ENCODE measurements at regions not wholly inside any gene's neighbourhood (a gene's known extent, or its start where the extent isn't known, plus 50 kb on each side); places are given as distances from the start of the nearest gene placed in this dataset.
"Not testable (repeated sequence)": the region's sequence is repeated elsewhere in the genome, so short reads cannot be mapped to it uniquely, and the experiment has no call there.

GRCh38 chr4:116302990-116303735 is 782.2 kb downstream of the TRAM1L1 start:
- ATAC-seq (no peak), DNase-seq (no peak)
- Histone ChIP-seq H3K4me3 (no peak overlapping the region), H3K4me1 (ENCODE audit: low read depth) (no peaks in the 10 kb centered on the region), H3K9me3 (no peaks in the 10 kb centered on the region), H3K36me3 (ENCODE audit: low read depth) (no peaks in the 10 kb centered on the region)
- TF ChIP-seq, protein P1, sequence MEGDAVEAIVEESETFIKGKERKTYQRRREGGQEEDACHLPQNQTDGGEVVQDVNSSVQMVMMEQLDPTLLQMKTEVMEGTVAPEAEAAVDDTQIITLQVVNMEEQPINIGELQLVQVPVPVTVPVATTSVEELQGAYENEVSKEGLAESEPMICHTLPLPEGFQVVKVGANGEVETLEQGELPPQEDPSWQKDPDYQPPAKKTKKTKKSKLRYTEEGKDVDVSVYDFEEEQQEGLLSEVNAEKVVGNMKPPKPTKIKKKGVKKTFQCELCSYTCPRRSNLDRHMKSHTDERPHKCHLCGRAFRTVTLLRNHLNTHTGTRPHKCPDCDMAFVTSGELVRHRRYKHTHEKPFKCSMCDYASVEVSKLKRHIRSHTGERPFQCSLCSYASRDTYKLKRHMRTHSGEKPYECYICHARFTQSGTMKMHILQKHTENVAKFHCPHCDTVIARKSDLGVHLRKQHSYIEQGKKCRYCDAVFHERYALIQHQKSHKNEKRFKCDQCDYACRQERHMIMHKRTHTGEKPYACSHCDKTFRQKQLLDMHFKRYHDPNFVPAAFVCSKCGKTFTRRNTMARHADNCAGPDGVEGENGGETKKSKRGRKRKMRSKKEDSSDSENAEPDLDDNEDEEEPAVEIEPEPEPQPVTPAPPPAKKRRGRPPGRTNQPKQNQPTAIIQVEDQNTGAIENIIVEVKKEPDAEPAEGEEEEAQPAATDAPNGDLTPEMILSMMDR (IDR thresholded peaks at IDR 0.05), result no peak
- intact Hi-C loops (cut with DNase I, micrococcal nuclease), result no loop called here

DNA sequence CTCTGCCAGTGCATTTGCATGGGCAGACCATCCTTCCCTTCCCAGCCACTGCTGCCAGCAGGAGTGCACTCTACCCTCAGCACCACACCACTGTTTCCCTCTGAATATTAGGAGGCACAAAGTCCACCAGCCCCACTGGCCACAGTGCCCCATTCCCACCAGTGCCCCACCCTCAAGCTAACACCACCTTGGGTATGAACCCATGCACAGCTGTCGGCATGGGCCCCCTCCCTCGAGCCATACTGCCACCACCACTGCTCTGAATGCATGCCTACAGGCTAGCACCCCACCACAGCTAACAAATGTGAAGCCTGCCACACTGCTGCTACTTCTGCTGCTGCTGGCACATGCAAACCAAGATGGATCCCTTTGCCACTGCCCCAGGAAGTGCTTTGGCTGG is 810.4 kb downstream of the TRAM1L1 start:
- Histone ChIP-seq H3K9me3 (peaks cover 9% of the 10 kb centered on the region), H3K4me1 (ENCODE audit: low read depth) (no peaks in the 10 kb centered on the region), H3K4me3 (no peak overlapping the region), H3K36me3 (ENCODE audit: low read depth) (no peaks in the 10 kb centered on the region)
- intact Hi-C loops (cut with DNase I, micrococcal nuclease), result no loop called here
- TF ChIP-seq, protein P1 (IDR thresholded peaks at IDR 0.05), result no peak
- no peak for ATAC-seq
- peak in 1 of 3 donors; percentile 30 for DNase-seq

DNA sequence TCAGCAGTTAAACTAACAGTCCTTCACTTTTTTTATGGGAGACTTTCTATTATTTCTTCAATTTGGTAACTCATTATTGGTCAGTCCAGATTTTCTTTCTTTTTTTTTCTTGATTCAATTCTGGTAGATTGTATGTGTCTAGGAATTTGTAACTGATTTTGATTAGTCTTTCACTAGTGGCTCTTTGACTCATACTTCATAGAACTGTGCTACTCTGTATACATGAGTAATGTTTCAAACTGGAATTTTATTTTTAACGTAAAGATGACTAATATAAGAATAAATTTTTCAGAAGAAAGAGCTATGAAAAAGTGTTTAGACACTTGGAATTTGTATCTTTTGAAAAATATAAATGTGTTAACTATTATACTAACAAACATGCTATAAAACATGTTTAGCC is 813.0 kb downstream of the TRAM1L1 start:
- Histone ChIP-seq H3K4me3 (no peak overlapping the region), H3K36me3 (ENCODE audit: low read depth) (no peaks in the 10 kb centered on the region), H3K9me3 (peaks cover 15% of the 10 kb centered on the region), H3K4me1 (ENCODE audit: low read depth) (no peaks in the 10 kb centered on the region)
- TF ChIP-seq, protein P1 (IDR thresholded peaks at IDR 0.05), result no peak
- no peak for DNase-seq
- intact Hi-C loops (cut with DNase I, micrococcal nuclease), result no loop called here
- ATAC-seq, result no peak

DNA sequence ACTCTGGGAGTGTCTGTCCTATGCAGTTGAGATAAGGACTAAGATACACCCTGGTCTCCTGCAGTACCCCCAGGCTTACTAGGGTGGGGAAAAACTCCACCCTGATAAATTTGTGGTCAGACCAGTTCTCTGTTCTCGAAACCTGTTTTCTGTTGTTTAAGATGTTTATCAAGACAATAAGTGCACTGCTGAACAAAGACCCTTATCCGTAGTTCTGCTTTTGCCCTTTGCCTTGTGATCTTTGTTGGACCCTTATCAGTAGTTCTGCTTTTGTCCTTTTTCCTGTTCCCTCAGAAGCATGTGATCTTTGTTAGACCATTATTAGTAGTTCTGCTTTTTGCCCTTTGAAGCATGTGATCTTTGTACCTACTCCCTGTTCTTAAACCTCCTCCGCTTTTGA is 824.4 kb downstream of the TRAM1L1 start:
- H3K4me1 ChIP-seq (ENCODE audit: low read depth); DNase-seq; H3K36me3 ChIP-seq (ENCODE audit: low read depth); ATAC-seq; H3K4me3 ChIP-seq; intact Hi-C loops (cut with DNase I, micrococcal nuclease): not testable (repeated sequence)
- H3K9me3 ChIP-seq, result peaks cover 38% of the 10 kb centered on the region

DNA sequence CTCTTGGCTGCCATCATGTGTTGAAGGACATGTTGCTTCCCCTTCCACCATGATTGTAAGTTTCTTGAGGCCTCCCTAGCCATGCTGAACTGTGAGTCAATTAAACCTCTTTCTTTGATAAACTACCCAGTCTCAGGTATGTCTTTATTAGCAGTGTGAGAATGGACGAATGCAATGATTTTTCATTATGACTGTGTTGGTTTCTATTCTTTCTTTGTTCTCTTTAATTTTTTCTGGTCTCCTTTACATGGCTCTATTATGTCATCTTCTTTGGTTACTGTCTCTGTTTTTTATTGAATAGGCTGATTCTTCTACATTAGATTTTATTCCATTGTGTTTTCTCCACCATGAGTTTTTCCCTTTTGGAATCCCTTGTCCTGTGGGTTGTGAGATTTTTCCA is 840.6 kb downstream of the TRAM1L1 start:
- DNase-seq, result no peak
- H3K9me3 ChIP-seq, result no peaks in the 10 kb centered on the region
- H3K36me3 ChIP-seq (ENCODE audit: low read depth), result no peaks in the 10 kb centered on the region
- TF ChIP-seq, protein P1 (IDR thresholded peaks at IDR 0.05), result no peak
- no peaks in the 10 kb centered on the region for H3K4me1 ChIP-seq (ENCODE audit: low read depth)
- H3K4me3 ChIP-seq, result no peak overlapping the region
- intact Hi-C loops (cut with DNase I, micrococcal nuclease), result no loop called here
- ATAC-seq, result no peak

DNA sequence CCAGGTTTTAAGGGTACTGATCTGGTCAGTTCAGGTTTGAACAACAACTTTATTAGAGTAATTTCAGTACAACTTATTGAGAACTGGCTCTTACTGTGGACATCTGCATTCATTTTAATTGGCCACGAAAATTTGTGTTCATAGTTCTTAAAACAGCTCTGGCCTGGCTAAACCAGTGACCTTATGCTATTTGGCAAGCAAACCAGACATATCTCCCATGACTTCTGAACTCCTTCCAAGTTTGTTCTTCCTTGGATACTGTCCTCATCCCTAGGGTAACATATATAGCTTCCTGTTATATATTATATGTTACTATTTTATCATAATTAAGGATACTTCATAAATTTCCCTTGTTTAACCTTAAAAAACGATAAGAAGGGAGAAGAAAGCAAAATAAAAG is 841.9 kb downstream of the TRAM1L1 start:
- Histone ChIP-seq H3K4me3 (no peak overlapping the region), H3K9me3 (no peaks in the 10 kb centered on the region), H3K4me1 (ENCODE audit: low read depth) (no peaks in the 10 kb centered on the region), H3K36me3 (ENCODE audit: low read depth) (no peaks in the 10 kb centered on the region)
- DNase-seq (no peak), ATAC-seq (no peak)
- TF ChIP-seq, protein P1 (IDR thresholded peaks at IDR 0.05), result no peak
- intact Hi-C loops (cut with DNase I, micrococcal nuclease), result no loop called here

Measured in mucosa of descending colon (tissue), 3 donors.